B cell (primary cell): ENCODE measurements at regions not wholly inside any gene's neighbourhood (a gene's known extent, or its start where the extent isn't known, plus 50 kb on each side); places are given as distances from the start of the nearest gene placed in this dataset.

Source experiments
- ATAC-seq: fragments of 200-7000 bp; cut with Tn5 transposase; one replicate; pipeline ENCODE4 v1.10.0; 2021; ENCODE audit warnings: low read depth, mild to moderate bottlenecking, moderate number of reproducible peaks, moderate library complexity
- CTCF ChIA-PET: fragments of 350-600 bp; sonication (Branson Sonifier 250); formaldehyde crosslinking; loops from one replicate; lab custom pipeline; 2021; ENCODE audit warnings: antibody characterized with exemption, inconsistent platforms; lab: Charles Lee
- POLR2A ChIA-PET: fragments of 350-600 bp; sonication (Branson Sonifier 250); formaldehyde crosslinking; loops from one replicate; lab custom pipeline; 2021; ENCODE audit warnings: antibody characterized with exemption; lab: Charles Lee
- DNase-seq: peaks from one replicate; pipeline ENCODE4 v3.0.0; 2013
- H2AFZ ChIP-seq: 2 replicates; pipeline ENCODE4 v1.6.1; 2012; ENCODE audit warnings: mild to moderate bottlenecking, low read depth, low read length; ENCODE audit not compliant: insufficient read depth, poor library complexity, severe bottlenecking
- H3K27ac ChIP-seq, 2 donors: 1 replicate in 1 of 2; 2 replicates in 1 of 2; pipeline ENCODE4 v1.5.1; 2012 to 2013; ENCODE audit warnings: low read length in 2 of 2, mild to moderate bottlenecking in 2 of 2, moderate library complexity in 1 of 2
- H3K27me3 ChIP-seq, 4 experiments: fragments of 200-600 bp in 1 of 4; sonication (generic) in 1 of 4; replicated peaks in 1 of 4; 1 replicate in 2 of 4; 2 replicates in 2 of 4; pipeline versions ENCODE4 v1.6.1 to v1.7.0; 2013 to 2016; ENCODE audit warnings: low read length in 3 of 4, mild to moderate bottlenecking in 2 of 4, mixed read lengths in 1 of 4, moderate library complexity in 1 of 4; ENCODE audit not compliant: insufficient read depth in 4 of 4, control insufficient read depth in 3 of 4; ENCODE audit errors: control extremely low read depth in 1 of 4
- H3K36me3 ChIP-seq, 2 experiments: replicated peaks in 1 of 2; 1 replicate in 1 of 2; 2 replicates in 1 of 2; pipeline versions ENCODE4 v1.6.1 to v1.7.1; 2013; ENCODE audit warnings: low read length in 1 of 2; ENCODE audit not compliant: insufficient read depth in 2 of 2, control insufficient read depth in 1 of 2; ENCODE audit errors: control extremely low read depth in 1 of 2, extremely low read depth in 1 of 2
- H3K4me1 ChIP-seq, 2 donors: fragments of 200-600 bp in 1 of 2; sonication (generic) in 1 of 2; 1 replicate in 1 of 2; 2 replicates in 1 of 2; pipeline versions ENCODE4 v1.5.1 to v1.6.1; 2013 to 2017; ENCODE audit warnings: low read length in 2 of 2; ENCODE audit not compliant: control insufficient read depth in 2 of 2, insufficient read depth in 2 of 2
- H3K4me2 ChIP-seq: replicated peaks from 2 replicates; pipeline ENCODE3; 2012; ENCODE audit warnings: mild to moderate bottlenecking, low read depth, low read length; ENCODE audit not compliant: poor library complexity, severe bottlenecking
- H3K4me3 ChIP-seq, 5 experiments: fragments of 200-600 bp in 1 of 5; sonication (generic) in 1 of 5; 1 replicate in 3 of 5; 2 replicates in 2 of 5; pipeline versions ENCODE4 v1.5.1 to v1.7.0; 2011 to 2016; ENCODE audit warnings: low read length in 4 of 5, mild to moderate bottlenecking in 4 of 5, low read depth in 2 of 5, control low read depth in 1 of 5, moderate library complexity in 1 of 5; ENCODE audit not compliant: insufficient read depth in 1 of 5; ENCODE audit errors: control extremely low read depth in 1 of 5, extremely low read depth in 1 of 5
- H3K79me2 ChIP-seq: fragments of 200-600 bp; sonication (generic); one replicate; pipeline ENCODE4 v1.6.0; 2016; ENCODE audit warnings: low read length; ENCODE audit not compliant: control insufficient read depth, insufficient read depth
- H3K9ac ChIP-seq: fragments of 200-600 bp; sonication (generic); 2 replicates; pipeline ENCODE4 v1.6.1; 2017; ENCODE audit warnings: mild to moderate bottlenecking, low read length, moderate library complexity
- H3K9me3 ChIP-seq, 3 donors: one replicate each; pipeline versions ENCODE4 v1.6.1 to v1.7.1; 2013; ENCODE audit warnings: low read length in 2 of 3; ENCODE audit not compliant: control insufficient read depth in 2 of 3, insufficient read depth in 1 of 3; ENCODE audit errors: control extremely low read depth in 1 of 3
- H4K20me1 ChIP-seq: 2 replicates; pipeline ENCODE4 v1.6.0; 2012; ENCODE audit warnings: mild to moderate bottlenecking, low read length; ENCODE audit not compliant: insufficient read depth, control insufficient read depth, poor library complexity, severe bottlenecking
- H3K27ac Mint-ChIP-seq: one replicate; pipeline ENCODE4 v1.8.0; 2021; ENCODE audit warnings: mixed read lengths
- H3K27me3 Mint-ChIP-seq: one replicate; pipeline ENCODE4 v1.8.0; 2021; ENCODE audit warnings: mixed read lengths
- H3K4me1 Mint-ChIP-seq: one replicate; pipeline ENCODE4 v1.8.0; 2021; ENCODE audit warnings: mixed read lengths
- H3K4me3 Mint-ChIP-seq: one replicate; pipeline ENCODE4 v1.8.0; 2021; ENCODE audit warnings: mixed read lengths
- H3K9me3 Mint-ChIP-seq: one replicate; pipeline ENCODE4 v1.8.0; 2022; ENCODE audit warnings: mixed read lengths; ENCODE audit not compliant: insufficient read depth
- EZH2 ChIP-seq: IDR thresholded peaks from 2 replicates; pipeline ENCODE4 v1.6.1; 2012; ENCODE audit warnings: borderline replicate concordance, low read depth, mild to moderate bottlenecking, moderate library complexity, low read length; ENCODE audit not compliant: insufficient read depth, poor library complexity, severe bottlenecking
- WGBS: methylation state at CpG from one replicate; pipeline ENCODE4 v1.1.5; 2013; ENCODE audit warnings: missing lambda C conversion rate; ENCODE audit not compliant: insufficient coverage; 5-methylcytosine and 5-hydroxymethylcytosine counted together
- intact Hi-C: fragments of 100-400 bp; cut with micrococcal nuclease; formaldehyde crosslinking; loops from one replicate; pipeline ENCODE4 v1.10.0; 2022
- TF ChIP-seq, protein P1 (sequence below): fragments of 200-600 bp; IDR thresholded peaks from one replicate; pipeline ENCODE4 v1.8.0; 2022; ENCODE audit warnings: antibody characterized with exemption, mild to moderate bottlenecking

DNA sequence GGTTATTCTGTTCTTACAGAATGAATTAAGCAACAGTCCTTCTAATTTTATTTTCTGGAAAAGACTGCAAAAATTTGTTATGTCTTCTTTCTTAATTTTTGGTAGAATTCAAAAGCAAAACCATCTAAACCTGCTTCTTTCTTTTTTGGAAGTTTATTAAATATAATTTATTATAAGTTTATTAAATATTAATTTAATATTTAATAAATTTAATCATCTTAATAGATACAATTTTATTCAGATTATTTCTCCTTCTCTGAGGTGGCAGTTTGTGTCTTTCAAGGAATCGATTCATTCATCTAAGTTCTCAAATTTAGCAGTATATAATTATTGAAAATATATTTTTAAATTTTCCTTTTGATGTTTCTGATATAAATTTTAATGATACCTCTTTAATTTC, 837.5 kb upstream of the LRRC4C start:
- H3K9me3 Mint-ChIP-seq = peaks cover 4% of the 10 kb centered on the region
- POLR2A ChIA-PET = no interaction called here
- Histone ChIP-seq H3K9me3 (no peaks in the 10 kb centered on the region), H3K36me3 (no peaks in the 10 kb centered on the region), H3K27me3 (no peaks in the 10 kb centered on the region), H3K9ac (no peak overlapping the region), H3K27ac (no peak overlapping the region), H3K4me1 (no peaks in the 10 kb centered on the region), H3K79me2 (no peaks in the 10 kb centered on the region), H3K4me2 (no peak overlapping the region), H3K4me3 (no peak overlapping the region), H4K20me1 (no peaks in the 10 kb centered on the region), H2AFZ (no peak overlapping the region)
- no peaks in the 10 kb centered on the region for H3K4me1 Mint-ChIP-seq
- intact Hi-C loops = no loop called here
- DNase-seq = no peak
- no peak for ATAC-seq
- TF ChIP-seq, protein P1, sequence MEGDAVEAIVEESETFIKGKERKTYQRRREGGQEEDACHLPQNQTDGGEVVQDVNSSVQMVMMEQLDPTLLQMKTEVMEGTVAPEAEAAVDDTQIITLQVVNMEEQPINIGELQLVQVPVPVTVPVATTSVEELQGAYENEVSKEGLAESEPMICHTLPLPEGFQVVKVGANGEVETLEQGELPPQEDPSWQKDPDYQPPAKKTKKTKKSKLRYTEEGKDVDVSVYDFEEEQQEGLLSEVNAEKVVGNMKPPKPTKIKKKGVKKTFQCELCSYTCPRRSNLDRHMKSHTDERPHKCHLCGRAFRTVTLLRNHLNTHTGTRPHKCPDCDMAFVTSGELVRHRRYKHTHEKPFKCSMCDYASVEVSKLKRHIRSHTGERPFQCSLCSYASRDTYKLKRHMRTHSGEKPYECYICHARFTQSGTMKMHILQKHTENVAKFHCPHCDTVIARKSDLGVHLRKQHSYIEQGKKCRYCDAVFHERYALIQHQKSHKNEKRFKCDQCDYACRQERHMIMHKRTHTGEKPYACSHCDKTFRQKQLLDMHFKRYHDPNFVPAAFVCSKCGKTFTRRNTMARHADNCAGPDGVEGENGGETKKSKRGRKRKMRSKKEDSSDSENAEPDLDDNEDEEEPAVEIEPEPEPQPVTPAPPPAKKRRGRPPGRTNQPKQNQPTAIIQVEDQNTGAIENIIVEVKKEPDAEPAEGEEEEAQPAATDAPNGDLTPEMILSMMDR = no peak
- no peak for TF ChIP-seq EZH2
- no peak overlapping the region for H3K27ac Mint-ChIP-seq
- WGBS = no CpG with 5 or more reads among the region's 1 CpG
- H3K27me3 Mint-ChIP-seq = no peaks in the 10 kb centered on the region
- CTCF ChIA-PET = no interaction called here
- no peak overlapping the region for H3K4me3 Mint-ChIP-seq

DNA sequence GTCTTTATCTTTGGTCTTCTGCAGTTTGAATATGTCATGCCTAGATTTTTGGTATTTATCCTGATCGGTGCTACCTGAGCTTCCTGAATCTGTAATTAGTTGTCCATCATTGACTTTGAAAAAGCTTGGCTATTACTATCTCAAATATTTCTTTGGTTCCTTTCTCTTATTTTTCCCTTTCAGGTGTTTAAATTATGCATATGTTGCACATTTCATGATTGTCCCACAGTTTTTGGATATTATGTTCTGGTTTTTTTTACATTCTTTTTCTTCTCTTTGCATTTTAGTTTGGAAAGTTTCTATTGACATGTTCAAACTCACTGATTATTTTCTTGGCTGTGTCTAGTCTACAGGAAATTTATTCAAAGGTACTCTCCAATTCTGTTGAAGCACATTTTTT, 840.3 kb upstream of the LRRC4C start:
- H3K79me2 ChIP-seq = no peaks in the 10 kb centered on the region
- POLR2A ChIA-PET = no interaction called here
- H3K9ac ChIP-seq = no peak overlapping the region
- ATAC-seq = no peak
- Mint-ChIP-seq H3K4me3 (no peak overlapping the region), H3K27ac (no peak overlapping the region), H3K4me1 (no peaks in the 10 kb centered on the region), H3K9me3 (peaks cover 2% of the 10 kb centered on the region), H3K27me3 (no peaks in the 10 kb centered on the region)
- no peaks in the 10 kb centered on the region for H3K9me3 ChIP-seq
- no peaks in the 10 kb centered on the region for H3K27me3 ChIP-seq
- no CpG with 5 or more reads among the region's 1 CpG for WGBS
- intact Hi-C loops = no loop called here
- no peak overlapping the region for H3K4me3 ChIP-seq
- H3K27ac ChIP-seq = no peak overlapping the region
- CTCF ChIA-PET = no interaction called here
- no peak for TF ChIP-seq EZH2
- TF ChIP-seq, protein P1 = no peak
- no peaks in the 10 kb centered on the region for H3K4me1 ChIP-seq
- H2AFZ ChIP-seq = no peak overlapping the region
- no peak overlapping the region for H3K4me2 ChIP-seq
- no peak for DNase-seq
- H4K20me1 ChIP-seq = no peaks in the 10 kb centered on the region
- no peaks in the 10 kb centered on the region for H3K36me3 ChIP-seq
